Testis (tissue), 2 donors: ENCODE measurements at regions not wholly inside any gene's neighbourhood (a gene's known extent, or its start where the extent isn't known, plus 50 kb on each side); places are given as distances from the start of the nearest gene placed in this dataset.

Experiments
- CTCF ChIP-seq, 3 experiments: fragments of 450-650 bp in 2 of 3; fragments of 200-600 bp in 1 of 3; sonication (generic) in 1 of 3; IDR thresholded peaks; one replicate each; pipeline ENCODE4 v1.5.1; 2016 to 2019; ENCODE audit warnings: antibody characterized with exemption in 3 of 3, mild to moderate bottlenecking in 2 of 3, moderate library complexity in 1 of 3
- POLR2A ChIP-seq: fragments of 450-650 bp; IDR thresholded peaks from one replicate; pipeline ENCODE4 v1.6.1; 2017; ENCODE audit warnings: antibody characterized with exemption, mild to moderate bottlenecking, moderate library complexity

DNA sequence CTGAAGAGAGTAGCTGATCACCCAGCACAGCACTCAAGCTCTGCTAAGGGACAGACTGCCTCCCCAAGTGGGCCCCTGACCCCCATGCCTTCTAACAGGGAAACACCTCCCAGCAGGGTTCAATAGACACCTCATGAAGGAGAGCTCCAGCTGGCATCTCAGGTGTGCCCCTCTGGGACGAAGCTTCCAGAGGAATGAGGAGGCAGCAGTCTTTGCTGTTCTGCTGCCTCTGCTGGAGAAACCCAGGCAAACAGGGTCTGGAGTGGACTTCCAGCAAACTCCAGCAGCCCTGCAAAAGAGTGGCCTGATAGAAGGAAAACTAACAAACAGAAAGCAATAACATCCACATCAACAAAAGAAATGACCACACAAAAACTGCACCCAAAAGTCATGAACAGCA, 412.8 kb downstream of the PRDM5 start:
- TF ChIP-seq CTCF (IDR thresholded peaks at IDR 0.05) (no peak), POLR2A (no peak)
